ENCODE measurements at regions not wholly inside any gene's neighbourhood (a gene's known extent, or its start where the extent isn't known, plus 50 kb on each side); places are given as distances from the start of the nearest gene placed in this dataset.
"Not testable (repeated sequence)": the region's sequence is repeated elsewhere in the genome, so short reads cannot be mapped to it uniquely, and the experiment has no call there.

GRCh38 chr6:74631564-74631963, 574.3 kb downstream of the COL12A1 start:
- DNase-seq (ENCODE audit: low spot score): peak; percentile 18

DNA sequence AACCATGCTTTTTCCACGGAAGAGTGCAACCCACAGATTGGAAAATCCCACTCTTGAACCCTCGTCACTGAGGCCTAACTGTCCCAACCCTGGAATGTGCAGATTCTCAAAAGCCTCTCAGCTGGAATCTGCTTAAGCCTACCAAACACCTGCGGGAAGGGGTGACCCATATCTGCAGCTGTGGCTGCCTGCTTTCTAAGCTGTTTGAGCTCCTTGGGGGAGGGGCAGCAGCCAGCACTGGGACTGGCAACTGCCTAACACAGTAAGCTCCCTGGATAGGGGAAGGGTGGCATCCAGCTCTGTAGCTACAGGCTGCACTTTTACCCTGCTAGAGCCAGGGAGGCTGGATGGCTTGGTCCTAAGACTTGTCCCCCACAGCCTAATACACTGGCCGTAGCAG, 579.6 kb downstream of the COL12A1 start:
- no peak for DNase-seq (ENCODE audit: low spot score)

- DNase-seq (ENCODE audit: low spot score): no peak
Measured at GRCh38 chr6:74623027-74623426, 582.8 kb downstream of the COL12A1 start.

- DNase-seq (ENCODE audit: low spot score): no peak
Measured at GRCh38 chr6:74611220-74611619, 594.6 kb downstream of the COL12A1 start.

DNA sequence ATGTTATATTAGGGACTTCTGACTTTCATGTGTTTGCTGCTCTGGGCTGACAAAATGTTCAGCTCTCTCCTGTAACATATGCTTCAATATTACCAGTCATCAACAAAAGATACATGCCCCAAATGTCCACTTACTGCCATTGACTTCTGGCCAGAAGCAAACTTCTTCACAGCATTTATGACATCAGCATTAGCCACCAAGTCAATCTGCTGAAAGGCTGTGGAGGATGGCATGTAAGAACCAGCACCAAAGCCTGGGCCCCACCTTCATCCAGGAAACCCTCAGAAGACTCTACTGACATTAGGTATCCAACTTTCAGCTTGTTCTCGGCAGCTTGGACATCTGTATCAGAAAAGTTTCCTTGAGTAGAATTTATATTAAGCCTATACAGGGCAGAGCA, 595.5 kb downstream of the COL12A1 start:
- DNase-seq (ENCODE audit: low spot score): no peak

DNA sequence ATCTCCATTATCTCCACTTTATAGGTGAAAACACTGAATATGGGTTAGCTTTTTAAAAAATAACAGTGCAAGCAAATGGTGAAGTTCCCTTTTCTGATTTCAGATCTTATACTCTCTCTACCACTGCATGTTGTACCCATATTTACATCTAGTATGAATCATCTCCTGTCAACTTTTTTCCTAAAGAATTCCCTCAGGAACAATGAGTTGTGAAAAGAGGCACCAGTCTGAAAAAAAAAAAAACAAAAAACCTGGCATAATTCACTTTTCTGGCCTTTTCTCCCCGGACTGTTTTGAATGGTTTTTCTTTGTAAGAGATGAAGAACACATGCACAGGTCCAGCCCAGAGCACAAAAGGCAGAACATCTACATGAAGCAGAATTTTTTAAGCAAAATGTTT, 596.0 kb downstream of the COL12A1 start:
- no peak for DNase-seq (ENCODE audit: low spot score)

- no peak for DNase-seq (ENCODE audit: low spot score)
Measured at GRCh38 chr6:74607934-74608333, 597.9 kb downstream of the COL12A1 start.

DNA sequence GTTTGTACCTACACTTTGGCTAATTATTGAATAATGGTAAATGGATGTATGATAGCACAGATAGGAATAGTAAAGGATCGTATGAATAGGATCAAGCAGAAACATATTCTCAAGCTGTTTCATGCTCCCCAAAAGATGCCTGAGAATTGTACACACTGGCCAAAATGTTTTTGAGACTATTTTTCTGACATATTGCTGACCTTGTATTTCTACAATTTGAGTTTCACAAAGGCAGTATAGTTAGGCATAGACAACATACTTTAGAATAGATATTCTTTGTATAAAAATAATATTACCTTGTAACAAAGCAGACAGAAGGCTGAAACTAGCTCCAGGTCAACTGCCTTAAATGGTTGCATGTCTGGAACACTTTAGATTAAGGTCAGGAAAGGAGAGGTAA, 598.4 kb downstream of the COL12A1 start:
- DNase-seq (ENCODE audit: low spot score): no peak

DNA sequence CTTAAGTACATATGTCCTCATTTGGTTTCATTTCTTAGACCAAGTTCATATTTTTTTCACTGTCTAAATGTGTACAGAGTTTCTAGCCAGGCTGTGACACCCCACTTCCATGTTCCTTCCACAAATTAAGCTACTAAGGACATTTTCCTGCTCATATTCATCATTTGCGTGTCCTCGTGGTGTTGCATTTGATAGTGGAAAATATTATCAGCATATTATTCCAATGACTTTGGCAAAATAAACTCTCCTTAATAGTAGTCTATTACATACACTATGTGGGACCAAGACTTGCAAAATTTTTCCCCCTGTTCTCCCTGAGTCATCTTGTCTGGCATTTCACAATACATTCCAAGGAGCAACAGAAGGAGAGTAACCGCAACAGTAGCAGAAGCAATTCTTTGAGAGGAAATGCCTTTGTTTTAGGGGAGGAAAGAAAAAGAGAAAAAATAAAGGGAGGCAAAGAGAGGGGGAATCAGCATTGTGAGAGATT, 599.2 kb downstream of the COL12A1 start:
- DNase-seq (ENCODE audit: low spot score): peak; percentile 78

GRCh38 chr6:74605922-74606581, 599.8 kb downstream of the COL12A1 start:
- no peak for DNase-seq (ENCODE audit: low spot score)

DNA sequence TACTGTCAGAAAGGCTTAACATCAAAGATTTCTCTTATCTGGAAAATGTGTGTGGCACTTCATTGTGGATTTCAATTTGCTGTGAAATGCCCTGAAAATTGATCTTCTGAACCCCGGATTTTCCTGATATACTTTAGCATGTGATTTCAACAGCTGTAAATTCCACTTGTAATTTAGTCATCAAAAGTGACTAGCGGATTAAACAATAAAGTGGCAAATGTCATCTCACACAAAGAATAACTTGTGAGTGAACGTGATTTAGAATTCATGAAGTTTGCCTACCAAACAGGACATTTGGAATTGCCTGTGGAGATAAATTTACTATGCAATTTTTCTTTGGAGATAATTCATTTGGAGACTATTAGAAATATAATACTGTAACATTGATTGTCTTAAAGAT, 601.6 kb downstream of the COL12A1 start:
- DNase-seq (ENCODE audit: low spot score): no peak

DNA sequence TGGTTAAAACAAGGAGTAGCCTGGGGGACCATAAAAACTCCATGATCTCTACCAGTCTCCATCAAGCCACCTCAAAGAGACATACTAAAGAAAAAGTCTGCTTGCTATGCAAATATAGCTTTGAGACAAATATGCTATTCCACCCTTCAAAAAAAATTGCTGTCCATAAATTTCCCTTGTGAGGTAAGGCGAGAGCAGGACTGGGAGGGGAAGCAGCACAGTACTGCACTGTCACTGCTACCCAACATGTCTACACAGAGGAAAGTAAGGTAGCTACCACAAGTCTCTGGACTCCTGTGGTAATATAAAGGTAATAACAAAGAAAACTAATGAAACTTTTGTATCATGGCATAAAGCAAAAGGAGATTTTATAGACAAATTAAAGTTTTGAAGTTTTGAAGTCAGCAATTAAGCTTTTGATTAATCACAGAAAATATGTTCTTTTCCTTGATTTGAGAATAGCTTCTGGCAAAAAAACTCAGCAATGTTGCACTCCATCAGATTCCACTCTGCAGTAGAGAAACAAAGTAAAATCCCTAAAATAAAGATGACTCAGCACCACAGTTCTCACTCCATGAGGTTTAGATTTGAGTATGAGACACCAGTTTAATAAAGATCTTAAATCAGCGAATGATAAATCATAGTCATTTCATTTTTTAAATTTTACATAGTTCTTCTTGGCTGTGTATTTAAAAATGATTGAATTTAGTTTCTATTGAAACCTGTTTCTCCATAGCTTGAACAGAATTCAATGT, 602.4 kb downstream of the COL12A1 start:
- DNase-seq (ENCODE audit: low spot score): no peak

DNA sequence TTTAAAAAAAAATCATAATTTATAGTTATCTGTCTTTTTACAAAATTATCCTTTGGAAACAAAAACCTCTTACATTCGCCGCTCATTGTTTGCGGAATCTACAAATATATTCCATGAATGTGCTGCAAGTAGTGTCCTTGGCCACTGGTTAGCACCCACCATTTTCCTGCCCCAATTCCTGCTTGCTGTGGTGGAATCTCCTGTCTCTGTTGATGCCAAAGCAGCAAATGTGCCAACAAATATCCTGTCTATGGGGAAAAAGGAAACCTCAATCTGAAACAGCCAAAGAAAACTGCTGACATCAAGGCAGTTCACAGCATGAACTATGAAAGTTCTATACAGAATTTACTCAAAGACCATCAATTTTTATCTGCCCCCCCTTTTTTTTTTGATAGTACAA, 603.6 kb downstream of the COL12A1 start:
- no peak for DNase-seq (ENCODE audit: low spot score)

DNA sequence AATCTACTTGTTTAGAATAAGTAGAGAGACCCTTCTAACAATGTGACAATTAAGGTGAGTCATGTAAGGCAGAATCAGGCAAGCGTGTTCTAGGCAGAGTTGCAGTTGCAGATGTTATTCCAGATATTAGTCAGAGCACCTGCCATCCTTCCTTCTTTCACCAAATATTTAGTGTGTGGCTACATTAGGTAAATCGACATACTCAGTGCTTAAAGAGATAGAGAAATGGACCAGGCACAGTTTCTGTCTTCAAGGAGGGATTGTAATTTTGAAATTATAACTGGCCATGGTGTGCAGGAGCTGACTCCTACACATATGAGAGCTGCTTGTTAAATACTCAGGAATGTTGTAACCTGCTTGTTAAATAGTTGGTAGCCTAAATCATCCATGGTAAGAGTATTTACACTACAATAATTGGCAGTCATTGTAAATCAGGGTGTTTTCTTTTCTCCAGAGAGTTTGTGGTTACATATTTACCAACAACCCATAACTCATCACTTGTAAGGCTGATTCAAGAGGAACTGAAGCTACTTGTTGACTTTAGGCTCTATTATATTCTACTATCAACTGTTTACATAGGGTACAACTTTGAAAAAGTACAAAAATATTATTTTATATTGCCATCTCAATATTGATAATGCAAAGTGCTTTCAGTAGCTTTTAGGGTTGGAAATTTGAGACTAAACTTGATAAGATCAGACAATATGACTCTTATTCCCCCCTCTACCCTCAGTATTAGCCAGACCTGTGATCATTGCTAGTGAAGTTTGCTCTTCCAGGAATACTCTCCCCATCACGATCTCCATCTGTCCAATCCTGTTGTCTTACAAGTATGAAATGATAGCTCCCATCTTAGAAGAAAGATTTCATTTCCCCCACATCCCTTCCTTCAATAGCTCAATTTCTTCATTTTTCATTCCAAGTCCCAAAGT, 607.1 kb downstream of the COL12A1 start:
- DNase-seq (ENCODE audit: low spot score): no peak

DNA sequence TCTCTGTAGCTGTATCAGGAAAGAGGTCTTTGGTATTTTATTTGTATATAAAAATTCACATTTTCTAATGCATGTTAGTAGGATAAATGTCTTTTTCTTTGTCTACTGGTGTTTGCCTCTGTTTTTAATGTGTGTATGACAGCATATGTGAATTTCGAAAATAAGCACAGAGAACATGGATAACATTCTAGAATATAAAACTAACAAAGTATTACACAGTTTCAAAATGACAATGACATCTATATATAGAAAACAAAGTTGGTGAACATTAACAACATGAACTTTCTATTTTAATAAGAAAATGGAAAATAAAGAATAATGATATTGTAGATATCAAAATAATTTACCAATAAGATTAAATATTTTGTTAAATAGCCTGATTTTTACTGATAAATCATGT, 608.0 kb downstream of the COL12A1 start:
- DNase-seq (ENCODE audit: low spot score): no peak

DNA sequence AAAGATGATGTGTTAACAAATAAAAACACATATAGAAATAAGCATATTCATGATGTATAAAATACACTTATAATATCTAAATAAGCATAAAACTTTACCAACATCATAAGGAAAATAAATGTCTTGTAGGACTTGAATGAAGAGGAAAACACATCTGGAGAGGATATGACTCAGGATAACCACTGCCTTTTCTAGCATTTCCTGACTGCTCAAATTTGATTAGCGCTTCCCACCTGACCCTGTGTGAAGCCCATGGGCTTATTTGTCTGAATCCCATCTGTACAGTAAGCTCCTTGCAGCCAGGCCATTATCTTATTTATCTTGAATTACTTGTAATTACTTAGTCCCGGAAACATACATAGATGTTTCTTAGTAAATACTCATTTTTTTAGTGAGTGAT, 608.6 kb downstream of the COL12A1 start:
- no peak for DNase-seq (ENCODE audit: low spot score)

DNA sequence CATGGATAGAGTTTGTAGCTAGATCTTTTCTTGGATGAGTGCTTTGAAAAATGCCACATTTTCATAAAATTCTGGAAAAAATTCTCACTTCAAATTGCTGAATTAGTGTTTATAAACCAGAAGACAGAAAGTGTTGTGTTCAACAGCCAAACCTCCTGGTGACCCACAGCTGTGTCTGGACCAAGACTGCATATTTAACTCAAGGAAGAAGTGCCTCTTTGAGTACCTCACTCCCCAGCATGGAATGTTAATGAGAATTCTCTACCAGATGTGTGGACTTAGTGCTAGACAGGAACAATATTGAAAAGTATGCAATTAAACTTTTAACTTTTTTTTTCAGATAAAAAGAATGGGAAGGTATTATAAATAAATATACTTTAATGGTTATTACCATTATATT, 609.3 kb downstream of the COL12A1 start:
- DNase-seq (ENCODE audit: low spot score): peak; percentile 62

DNA sequence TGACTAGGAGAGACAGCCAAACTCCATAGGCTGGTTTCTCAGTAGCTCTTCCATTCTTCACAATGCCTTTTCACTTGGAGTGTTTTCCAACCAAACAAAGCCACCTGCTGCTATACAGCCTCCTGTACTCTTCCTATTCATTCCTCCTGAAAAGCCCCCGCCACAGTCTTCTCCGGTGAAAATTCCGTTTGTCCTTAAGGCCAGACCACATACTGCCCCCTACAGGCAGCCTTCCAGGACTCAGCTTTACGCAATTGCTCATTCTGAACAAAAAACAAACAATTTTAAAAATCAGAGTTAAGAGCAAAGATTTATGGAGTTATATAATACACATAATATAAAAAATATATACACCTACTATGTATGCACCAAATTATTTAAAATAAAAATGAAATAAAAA, 611.5 kb downstream of the COL12A1 start:
- not testable (repeated sequence) for DNase-seq (ENCODE audit: low spot score)

DNA sequence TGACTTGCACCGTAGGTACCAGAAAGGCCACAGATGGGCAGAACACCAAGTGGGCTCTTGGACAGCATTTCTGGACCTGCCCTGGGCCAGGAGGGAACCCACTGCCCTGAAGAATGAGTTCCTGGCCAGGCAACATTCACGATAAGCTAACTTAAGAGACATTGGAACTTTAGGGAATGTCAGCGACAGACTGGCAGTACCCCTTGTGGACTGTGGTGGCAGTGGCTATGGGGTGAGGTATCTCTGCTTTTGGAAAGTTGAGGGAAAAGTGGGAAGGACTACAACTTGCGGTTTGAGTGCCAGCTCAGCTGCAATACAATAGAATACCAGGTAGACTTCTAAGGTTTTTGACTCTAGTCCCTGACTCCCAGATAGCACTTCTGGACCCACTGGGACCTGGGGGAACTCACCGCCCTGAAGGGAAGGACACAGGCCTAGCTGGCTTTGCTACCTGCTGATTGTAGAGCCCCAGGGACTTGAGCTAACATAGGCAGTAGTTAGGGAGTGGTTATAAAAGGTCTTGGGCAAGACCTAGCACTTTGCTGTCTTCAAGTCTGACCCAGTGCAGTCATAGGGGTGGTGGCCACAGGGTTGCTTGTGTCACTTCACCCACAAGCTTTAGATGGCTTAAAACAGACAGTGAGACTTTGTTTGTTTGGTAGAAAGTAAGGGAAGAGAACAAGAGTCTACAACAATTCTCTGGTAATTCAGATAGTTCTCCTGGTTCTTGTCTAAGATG, 617.6 kb downstream of the COL12A1 start:
- DNase-seq (ENCODE audit: low spot score): no peak

DNA sequence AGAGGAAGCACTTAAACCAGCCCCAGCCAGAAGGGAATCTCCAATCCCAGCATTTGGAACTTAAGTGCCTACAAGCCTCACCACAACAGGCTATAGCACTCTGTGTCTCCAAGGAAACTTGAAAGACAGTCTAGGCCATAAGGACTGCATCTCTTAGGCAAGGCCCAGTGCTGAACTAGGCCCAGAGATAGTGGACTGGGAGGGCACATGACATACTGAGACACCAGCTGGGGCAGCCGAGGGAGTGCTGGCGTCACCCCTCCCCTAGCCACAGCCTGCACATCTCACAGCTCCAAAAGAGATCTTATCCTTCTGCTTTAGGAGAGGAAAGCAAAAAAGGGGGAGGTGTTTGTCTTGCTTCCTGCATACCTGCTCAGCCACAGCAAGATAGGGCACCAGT, 618.5 kb downstream of the COL12A1 start:
- DNase-seq (ENCODE audit: low spot score): no peak

- DNase-seq (ENCODE audit: low spot score): no peak
Measured at GRCh38 chr6:74585753-74586152, 620.1 kb downstream of the COL12A1 start.

GRCh38 chr6:74581681-74582080, 624.2 kb downstream of the COL12A1 start:
- no peak for DNase-seq (ENCODE audit: low spot score)

Data from AG20443 (cell line).